Uterus (tissue), 2 donors: ENCODE measurements at regions not wholly inside any gene's neighbourhood (a gene's known extent, or its start where the extent isn't known, plus 50 kb on each side); places are given as distances from the start of the nearest gene placed in this dataset.

Experiments
- CTCF ChIP-seq, 4 experiments: fragments of 200-600 bp in 2 of 4; fragments of 450-650 bp in 2 of 4; sonication (generic) in 2 of 4; IDR thresholded peaks; one replicate each; pipeline ENCODE4 v1.5.1; 2016 to 2019; ENCODE audit warnings: antibody characterized with exemption in 4 of 4, mild to moderate bottlenecking in 2 of 4, moderate library complexity in 1 of 4
- POLR2A ChIP-seq, 2 donors: fragments of 450-650 bp; IDR thresholded peaks; one replicate each; pipeline ENCODE4 v1.6.1; 2016; ENCODE audit warnings: antibody characterized with exemption in 2 of 2, mild to moderate bottlenecking in 1 of 2, moderate library complexity in 1 of 2

- TF ChIP-seq POLR2A (IDR thresholded peaks at IDR 0.05) (no peak), CTCF (IDR thresholded peaks at IDR 0.05) (no peak)
Measured at GRCh38 chr7:4445777-4446176, 236.3 kb upstream of the FOXK1 start.
